Activated CD8-positive, alpha-beta memory T cell treated with anti-CD3 and anti-CD28 coated beads for 48 hours (primary cell): ENCODE measurements at regions not wholly inside any gene's neighbourhood (a gene's known extent, or its start where the extent isn't known, plus 50 kb on each side); places are given as distances from the start of the nearest gene placed in this dataset.

Source experiments
- DNase-seq, 3 experiments: peaks; one replicate each; pipeline ENCODE4 v3.0.0-alpha.2; 2020; ENCODE audit warnings: low read depth in 2 of 3, low spot score in 2 of 3

DNA sequence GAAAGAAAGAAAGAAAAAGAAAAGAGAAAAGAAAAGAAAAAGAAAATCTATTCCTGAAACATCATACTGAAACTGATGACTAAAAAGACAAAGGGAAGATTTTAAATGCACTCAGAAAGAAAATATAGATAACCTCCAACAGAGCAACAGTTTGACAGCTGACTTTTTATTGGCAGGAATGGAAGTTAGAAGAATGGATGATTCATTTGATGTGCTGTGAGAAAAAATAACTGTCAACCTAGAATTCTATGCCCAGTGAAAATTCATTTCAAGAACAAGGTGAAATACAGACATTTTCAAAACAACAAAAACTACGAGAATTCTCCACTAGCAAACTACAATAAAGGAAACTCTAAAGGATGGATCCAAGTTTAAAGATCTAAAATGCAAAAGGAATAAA lies 50.5 kb upstream of the HSPA12A start:
- no peak for DNase-seq

DNA sequence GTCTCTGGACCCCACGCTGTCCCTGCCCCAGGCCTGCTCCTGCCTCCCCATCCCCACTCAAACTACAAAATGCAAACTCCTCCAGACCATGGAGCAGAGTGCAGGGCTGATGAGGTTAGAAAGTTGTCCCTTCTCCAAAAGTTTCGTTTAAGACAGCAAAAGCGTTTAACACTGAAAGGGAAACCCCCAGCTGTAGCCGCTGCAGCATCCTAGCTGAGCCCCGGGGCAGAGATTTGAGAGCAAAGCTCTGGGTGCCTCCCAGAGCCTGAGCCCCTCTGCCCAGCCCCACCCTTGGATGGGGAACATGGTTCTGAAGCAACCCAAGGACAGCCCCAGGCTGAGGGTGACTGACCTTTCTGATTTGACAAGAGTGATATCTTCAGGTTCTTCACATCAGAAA lies 52.8 kb upstream of the ENO4 start:
- DNase-seq = no peak

DNA sequence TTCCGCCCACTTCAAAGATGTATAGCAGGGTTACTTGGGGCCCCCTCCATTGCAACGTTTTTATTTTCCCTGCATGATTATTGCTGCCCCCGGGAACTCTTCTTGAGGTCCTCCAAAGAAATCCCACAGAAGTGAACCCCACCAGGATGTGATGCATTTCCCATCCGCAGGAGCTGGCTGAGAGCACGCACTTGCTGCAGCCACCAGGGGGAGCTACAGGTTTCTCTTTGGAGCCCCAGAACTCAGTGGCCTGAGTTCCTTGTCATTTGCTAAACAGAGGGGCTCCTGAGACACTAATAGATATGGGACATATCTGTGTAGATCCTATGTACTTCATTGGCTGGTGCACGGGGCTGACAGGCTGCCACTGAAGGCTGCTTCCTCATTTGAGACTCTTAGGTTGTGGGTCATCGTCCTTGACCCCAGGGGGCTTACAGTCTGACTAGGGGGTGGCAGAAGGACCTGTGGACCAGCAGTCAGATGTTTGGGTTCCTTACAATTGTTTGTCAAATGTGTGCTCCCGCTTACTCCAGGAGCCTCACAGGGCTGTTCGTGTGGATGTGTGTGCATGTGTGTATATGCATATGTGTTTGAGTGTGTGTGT lies 52.3 kb upstream of the ENO4 start:
- peak; percentile 14 to 52 (median 40) for DNase-seq

DNA sequence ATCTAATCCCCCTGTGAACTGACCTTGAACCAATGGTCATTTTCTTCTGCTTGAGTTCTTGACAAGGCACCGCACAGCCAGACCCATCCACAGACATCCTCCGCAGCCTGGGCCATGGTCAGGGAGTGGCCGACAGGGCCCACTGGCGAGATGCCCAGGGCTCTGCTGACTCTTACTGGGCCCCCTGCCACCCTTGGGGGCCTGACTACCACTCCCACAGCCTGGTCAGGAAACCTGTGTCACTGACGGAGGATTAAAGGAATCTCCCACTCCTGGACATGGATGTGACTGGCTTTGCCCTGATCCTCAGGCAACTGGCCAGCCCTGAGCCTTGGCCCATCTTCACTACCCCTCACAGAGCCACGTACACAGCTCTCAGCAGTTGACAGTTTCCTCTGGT lies 50.4 kb upstream of the ENO4 start:
- no peak for DNase-seq
